ENCODE measurements at regions not wholly inside any gene's neighbourhood (a gene's known extent, or its start where the extent isn't known, plus 50 kb on each side); places are given as distances from the start of the nearest gene placed in this dataset.

DNA sequence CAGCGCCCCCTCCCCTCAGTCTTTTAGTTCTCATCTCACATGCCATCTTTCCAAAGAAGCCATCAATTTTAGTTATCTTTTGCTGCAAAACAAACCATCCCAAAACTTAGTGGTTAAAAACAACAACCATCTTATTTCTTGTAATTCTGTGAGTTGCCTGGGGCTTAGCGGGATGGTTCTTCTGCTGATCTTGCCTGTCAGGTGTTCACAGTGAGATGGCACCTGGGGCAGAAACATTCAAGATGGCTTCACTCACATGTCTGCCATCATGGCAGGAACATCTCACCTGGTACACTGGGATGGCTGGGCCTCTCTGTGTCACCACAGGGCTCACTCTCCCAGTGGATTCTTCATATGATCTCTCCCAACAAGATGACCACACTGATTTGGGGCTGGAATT is 67.6 kb upstream of the KCNK12 start (continued):
- TF ChIP-seq JUN (IDR thresholded peaks at IDR 0.05; ENCODE audit: low read depth, low read length): no peak
- no peak for TF ChIP-seq BCL11A (IDR thresholded peaks at IDR 0.05; ENCODE audit: low read depth in 2 of 2, low read length in 2 of 2)
- TF ChIP-seq SP1 (IDR thresholded peaks at IDR 0.05; ENCODE audit: low read depth, low read length): no peak
- TF ChIP-seq CTBP2 (IDR thresholded peaks at IDR 0.05; ENCODE audit: borderline replicate concordance, insufficient read depth, insufficient read length, low read length): no peak
- TF ChIP-seq CBX8 (IDR thresholded peaks at IDR 0.05; ENCODE audit: borderline replicate concordance, low read depth, low read length): no peak

All from H1 (cell line).